ENCODE measurements at regions not wholly inside any gene's neighbourhood (a gene's known extent, or its start where the extent isn't known, plus 50 kb on each side); places are given as distances from the start of the nearest gene placed in this dataset.

GRCh38 chr3:15927969-15928368 is 130.2 kb upstream of the ANKRD28 start:
- no peak for TF ChIP-seq CTCF (optimal IDR thresholded peaks at IDR 0.05 in 1 of 3, IDR thresholded peaks at IDR 0.05 in 1 of 3, conservative IDR thresholded peaks at IDR 0.05 in 1 of 3; ENCODE audit: extremely low read depth in 1 of 3, insufficient read depth in 2 of 3, low read length in 3 of 3)
- no peak for TF ChIP-seq EZH2 (IDR thresholded peaks at IDR 0.05; ENCODE audit: low read length)

All from keratinocyte (primary cell).